HCT116 (cell line): ENCODE measurements at regions not wholly inside any gene's neighbourhood (a gene's known extent, or its start where the extent isn't known, plus 50 kb on each side); places are given as distances from the start of the nearest gene placed in this dataset.

ENCODE experiments used
- ATAC-seq: fragments of 200-7000 bp; cut with Tn5 transposase; 2 replicates; pipeline ENCODE4 v1.9.1; 2020; ENCODE audit warnings: mild to moderate bottlenecking, moderate library complexity
- BruUV-seq: library from RNA; stranded (reverse); fragments of 400-500 nt; replicated peaks from 2 replicates; lab custom pipeline; 2021; lab: Mats Ljungman, UMichigan
- CTCF ChIA-PET: fragments of 300-600 bp; sonication (Branson Sonifier 250); formaldehyde crosslinking; loops from one replicate; lab custom pipeline; 2021; ENCODE audit warnings: antibody characterized with exemption; lab: Charles Lee
- POLR2A ChIA-PET: fragments of 300-600, 350-600 bp; sonication (Branson Sonifier 250); formaldehyde crosslinking; loops from one replicate; lab custom pipeline; 2021; ENCODE audit warnings: antibody characterized with exemption; lab: Charles Lee
- RAD21 ChIA-PET, 2 experiments: fragments of 300-600 bp; sonication (Branson Sonifier 250); formaldehyde crosslinking; loops; one replicate each; lab custom pipeline; 2023; ENCODE audit warnings: low total read pairs in 2 of 2; ENCODE audit not compliant: uncharacterized antibody in 2 of 2, unreplicated experiment in 2 of 2, low non-redundant PET in 1 of 2; lab: Charles Lee
- DNase-seq: peaks from one replicate; pipeline ENCODE4 v3.0.0-alpha.2; 2010; ENCODE audit warnings: low read depth, low spot score
- H2AFZ ChIP-seq: fragments of 200-600 bp; shearing (Covaris generic), sonication (generic); 2 replicates; pipeline ENCODE4 v1.6.1; 2017; ENCODE audit warnings: low read depth, mixed run types, mixed read lengths, antibody characterized with exemption, low read length; ENCODE audit not compliant: poor library complexity, severe bottlenecking
- H3K27ac ChIP-seq: 2 replicates; pipeline ENCODE4 v1.5.1; 2012; ENCODE audit warnings: low read depth, low read length
- H3K27me3 ChIP-seq: fragments of 200-600 bp; sonication (generic); 2 replicates; pipeline ENCODE4 v1.6.1; 2016; ENCODE audit warnings: mixed run types, low read length, mixed read lengths; ENCODE audit not compliant: insufficient read depth
- H3K36me3 ChIP-seq, 2 experiments: fragments of 200-500 bp in 1 of 2; fragments of 200-600 bp in 1 of 2; sonication (Bioruptor generic) in 1 of 2; sonication (generic) in 1 of 2; 2 replicates each; pipeline versions ENCODE4 v1.5.1 to v1.6.1; 2014 to 2016; ENCODE audit warnings: low read length in 2 of 2, inconsistent platforms in 1 of 2, mixed read lengths in 1 of 2, mixed run types in 1 of 2; ENCODE audit not compliant: insufficient read depth in 2 of 2, control insufficient read depth in 1 of 2
- H3K4me1 ChIP-seq, 2 experiments: fragments of 200-600 bp in 1 of 2; sonication (generic) in 1 of 2; 2 replicates each; pipeline versions ENCODE4 v1.5.1 to v1.6.1; 2012 to 2017; ENCODE audit warnings: low read length in 2 of 2, inconsistent platforms in 1 of 2, mild to moderate bottlenecking in 1 of 2, mixed read lengths in 1 of 2, mixed run types in 1 of 2, moderate library complexity in 1 of 2; ENCODE audit not compliant: insufficient read depth in 2 of 2, control insufficient read depth in 1 of 2
- H3K4me2 ChIP-seq: fragments of 200-600 bp; sonication (generic); 2 replicates; pipeline ENCODE4 v1.6.1; 2017; ENCODE audit warnings: mixed run types, low read length, mixed read lengths
- H3K4me3 ChIP-seq, 2 experiments: fragments of 200-600 bp in 1 of 2; sonication (generic) in 1 of 2; replicated peaks in 1 of 2; 2 replicates each; pipeline ENCODE4 v1.5.1; 2011 to 2016; ENCODE audit warnings: low read length in 2 of 2, control low read depth in 1 of 2, low read depth in 1 of 2, mild to moderate bottlenecking in 1 of 2, mixed read lengths in 1 of 2, mixed run types in 1 of 2
- H3K79me2 ChIP-seq: fragments of 200-600 bp; sonication (generic); 2 replicates; pipeline ENCODE4 v1.6.1; 2017; ENCODE audit warnings: mild to moderate bottlenecking, mixed run types, low read length, moderate library complexity, mixed read lengths; ENCODE audit not compliant: insufficient read depth
- H3K9ac ChIP-seq: fragments of 200-600 bp; sonication (generic); 2 replicates; pipeline ENCODE4 v1.6.1; 2016; ENCODE audit warnings: low read length, mixed read lengths
- H3K9me2 ChIP-seq: fragments of 200-600 bp; sonication (generic), shearing (Covaris generic); 2 replicates; pipeline ENCODE4 v1.6.1; 2017; ENCODE audit warnings: mixed run types, mild to moderate bottlenecking, moderate library complexity; ENCODE audit not compliant: insufficient read depth
- H3K9me3 ChIP-seq, 2 experiments: fragments of 200-500 bp in 1 of 2; fragments of 200-600 bp in 1 of 2; sonication (Bioruptor generic) in 1 of 2; sonication (generic) in 1 of 2; 2 replicates each; pipeline ENCODE4 v1.6.1; 2014 to 2017; ENCODE audit warnings: low read length in 2 of 2, mixed read lengths in 2 of 2, inconsistent platforms in 1 of 2, low read depth in 1 of 2, mild to moderate bottlenecking in 1 of 2, mixed run types in 1 of 2, moderate library complexity in 1 of 2; ENCODE audit not compliant: control insufficient read depth in 1 of 2, insufficient read depth in 1 of 2
- H4K20me1 ChIP-seq: fragments of 200-600 bp; sonication (generic), shearing (Covaris generic); 2 replicates; pipeline ENCODE4 v1.6.1; 2017; ENCODE audit warnings: mixed run types, mild to moderate bottlenecking, moderate library complexity; ENCODE audit not compliant: insufficient read depth
- CBX3 ChIP-seq: IDR thresholded peaks from 2 replicates; pipeline ENCODE4 v1.6.1; 2012; ENCODE audit warnings: low read depth
- CEBPB ChIP-seq: IDR thresholded peaks from 2 replicates; pipeline ENCODE4 v1.6.1; 2012; ENCODE audit warnings: low read depth
- EGR1 ChIP-seq: IDR thresholded peaks from 2 replicates; pipeline ENCODE4 v1.6.1; 2012; ENCODE audit warnings: low read depth
- ELF1 ChIP-seq: IDR thresholded peaks from 2 replicates; pipeline ENCODE4 v1.6.1; 2012; ENCODE audit warnings: low read depth, borderline replicate concordance
- EZH2 ChIP-seq: fragments of 200-600 bp; sonication (generic); IDR thresholded peaks from 2 replicates; pipeline ENCODE4 v1.6.1; 2017; ENCODE audit warnings: antibody characterized with exemption, mixed run types
- EZH2phosphoT487 ChIP-seq: fragments of 200-600 bp; IDR thresholded peaks from 2 replicates; pipeline ENCODE4 v1.6.1; 2018; ENCODE audit warnings: antibody characterized with exemption, borderline replicate concordance
- FOSL1 ChIP-seq: IDR thresholded peaks from 2 replicates; pipeline ENCODE4 v1.6.1; 2012; ENCODE audit warnings: low read depth
- SIN3A ChIP-seq: IDR thresholded peaks from 2 replicates; pipeline ENCODE4 v1.6.1; 2012; ENCODE audit warnings: low read depth
- SP1 ChIP-seq: IDR thresholded peaks from 2 replicates; pipeline ENCODE4 v1.6.1; 2012; ENCODE audit warnings: low read depth
- SRF ChIP-seq: IDR thresholded peaks from 2 replicates; pipeline ENCODE4 v1.6.1; 2012; ENCODE audit warnings: low read depth
- TCF7L2 ChIP-seq: IDR thresholded peaks from 2 replicates; pipeline ENCODE4 v1.7.0; 2011; ENCODE audit warnings: borderline replicate concordance, inconsistent platforms; ENCODE audit not compliant: insufficient read depth, insufficient read length; ENCODE audit errors: extremely low read depth
- YY1 ChIP-seq: IDR thresholded peaks from 2 replicates; pipeline ENCODE4 v1.6.1; 2011; ENCODE audit warnings: low read length, low read depth, moderate library complexity, mild to moderate bottlenecking; ENCODE audit not compliant: insufficient replicate concordance; ENCODE audit errors: extremely low read depth
- ZFX ChIP-seq: fragments of 450-650 bp; IDR thresholded peaks from 2 replicates; pipeline ENCODE4 v1.6.1; 2017
- ZNF274 ChIP-seq: fragments of 200-500 bp; sonication (Bioruptor generic); IDR thresholded peaks from 2 replicates; pipeline ENCODE4 v1.6.1; 2014; ENCODE audit warnings: mild to moderate bottlenecking, low read depth, low read length, inconsistent platforms
- intact Hi-C: fragments of 100-400 bp; cut with micrococcal nuclease; formaldehyde crosslinking; loops from 2 replicates; pipeline ENCODE4 v1.10.0; 2022
- TF ChIP-seq, protein P1 (sequence below), 3 experiments: fragments of 200-600 bp in 1 of 3; sonication (generic) in 1 of 3; IDR thresholded peaks in 2 of 3; conservative IDR thresholded peaks in 1 of 3; 2 replicates each; pipeline ENCODE4 v1.5.1; 2012 to 2017; ENCODE audit warnings: low read depth in 2 of 3, low read length in 2 of 3, antibody characterized with exemption in 1 of 3, borderline replicate concordance in 1 of 3, control low read depth in 1 of 3, mild to moderate bottlenecking in 1 of 3, mixed read lengths in 1 of 3, mixed run types in 1 of 3, moderate library complexity in 1 of 3; ENCODE audit not compliant: insufficient read depth in 1 of 3
- TF ChIP-seq, protein P2 (sequence below): IDR thresholded peaks from 2 replicates; pipeline ENCODE4 v1.6.1; 2012
- TF ChIP-seq, protein P3 (sequence below): IDR thresholded peaks from 2 replicates; pipeline ENCODE4 v1.6.1; 2012; ENCODE audit warnings: low read depth

DNA sequence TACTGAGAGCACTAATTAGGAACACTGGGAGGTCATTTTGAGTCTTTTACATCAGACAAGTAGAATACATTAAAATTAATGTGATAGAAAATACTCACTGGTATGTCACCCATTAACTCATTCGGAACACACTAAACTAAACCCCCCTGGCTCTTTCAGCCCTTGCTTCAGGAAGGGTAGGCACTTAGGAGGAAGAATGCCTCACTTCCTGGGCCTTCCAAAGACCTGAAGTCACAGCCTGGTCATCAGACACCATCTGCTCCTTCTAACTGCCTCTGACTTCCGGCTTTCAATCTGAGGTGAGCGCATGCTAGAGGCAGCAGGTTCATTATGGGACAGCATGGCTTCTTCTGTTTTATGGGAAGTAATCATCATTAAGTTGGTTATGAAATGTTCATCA, 451.4 kb downstream of the PID1 start:
- ATAC-seq (no peak), DNase-seq (no peak)
- H3K9me3 ChIP-seq: no peaks in the 10 kb centered on the region
- CTCF ChIA-PET: no interaction called here
- POLR2A ChIA-PET: no interaction called here
- intact Hi-C loops: no loop called here
- no peak overlapping the region for H3K9ac ChIP-seq
- no peaks in the 10 kb centered on the region for H3K79me2 ChIP-seq
- H3K27me3 ChIP-seq: no peaks in the 10 kb centered on the region
- H3K4me2 ChIP-seq: no peak overlapping the region
- BruUV-seq: no TSS peak
- no peak for TF ChIP-seq TCF7L2
- no peak for TF ChIP-seq SP1
- TF ChIP-seq YY1: no peak
- no peak for TF ChIP-seq EGR1
- TF ChIP-seq, protein P1, sequence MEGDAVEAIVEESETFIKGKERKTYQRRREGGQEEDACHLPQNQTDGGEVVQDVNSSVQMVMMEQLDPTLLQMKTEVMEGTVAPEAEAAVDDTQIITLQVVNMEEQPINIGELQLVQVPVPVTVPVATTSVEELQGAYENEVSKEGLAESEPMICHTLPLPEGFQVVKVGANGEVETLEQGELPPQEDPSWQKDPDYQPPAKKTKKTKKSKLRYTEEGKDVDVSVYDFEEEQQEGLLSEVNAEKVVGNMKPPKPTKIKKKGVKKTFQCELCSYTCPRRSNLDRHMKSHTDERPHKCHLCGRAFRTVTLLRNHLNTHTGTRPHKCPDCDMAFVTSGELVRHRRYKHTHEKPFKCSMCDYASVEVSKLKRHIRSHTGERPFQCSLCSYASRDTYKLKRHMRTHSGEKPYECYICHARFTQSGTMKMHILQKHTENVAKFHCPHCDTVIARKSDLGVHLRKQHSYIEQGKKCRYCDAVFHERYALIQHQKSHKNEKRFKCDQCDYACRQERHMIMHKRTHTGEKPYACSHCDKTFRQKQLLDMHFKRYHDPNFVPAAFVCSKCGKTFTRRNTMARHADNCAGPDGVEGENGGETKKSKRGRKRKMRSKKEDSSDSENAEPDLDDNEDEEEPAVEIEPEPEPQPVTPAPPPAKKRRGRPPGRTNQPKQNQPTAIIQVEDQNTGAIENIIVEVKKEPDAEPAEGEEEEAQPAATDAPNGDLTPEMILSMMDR (IDR thresholded peaks at IDR 0.05 in 2 of 3, conservative IDR thresholded peaks at IDR 0.05 in 1 of 3; ENCODE audit: borderline replicate concordance in 1 of 3, insufficient read depth in 1 of 3, low read depth in 2 of 3, low read length in 2 of 3): no peak
- no peak for TF ChIP-seq ELF1
- TF ChIP-seq SIN3A: no peak
- TF ChIP-seq EZH2: no peak
- TF ChIP-seq, protein P2, sequence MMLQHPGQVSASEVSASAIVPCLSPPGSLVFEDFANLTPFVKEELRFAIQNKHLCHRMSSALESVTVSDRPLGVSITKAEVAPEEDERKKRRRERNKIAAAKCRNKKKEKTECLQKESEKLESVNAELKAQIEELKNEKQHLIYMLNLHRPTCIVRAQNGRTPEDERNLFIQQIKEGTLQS: no peak
- TF ChIP-seq EZH2phosphoT487: no peak
- no peak for TF ChIP-seq CEBPB
- no peak for TF ChIP-seq SRF
- no peak for TF ChIP-seq ZFX
- TF ChIP-seq, protein P3, sequence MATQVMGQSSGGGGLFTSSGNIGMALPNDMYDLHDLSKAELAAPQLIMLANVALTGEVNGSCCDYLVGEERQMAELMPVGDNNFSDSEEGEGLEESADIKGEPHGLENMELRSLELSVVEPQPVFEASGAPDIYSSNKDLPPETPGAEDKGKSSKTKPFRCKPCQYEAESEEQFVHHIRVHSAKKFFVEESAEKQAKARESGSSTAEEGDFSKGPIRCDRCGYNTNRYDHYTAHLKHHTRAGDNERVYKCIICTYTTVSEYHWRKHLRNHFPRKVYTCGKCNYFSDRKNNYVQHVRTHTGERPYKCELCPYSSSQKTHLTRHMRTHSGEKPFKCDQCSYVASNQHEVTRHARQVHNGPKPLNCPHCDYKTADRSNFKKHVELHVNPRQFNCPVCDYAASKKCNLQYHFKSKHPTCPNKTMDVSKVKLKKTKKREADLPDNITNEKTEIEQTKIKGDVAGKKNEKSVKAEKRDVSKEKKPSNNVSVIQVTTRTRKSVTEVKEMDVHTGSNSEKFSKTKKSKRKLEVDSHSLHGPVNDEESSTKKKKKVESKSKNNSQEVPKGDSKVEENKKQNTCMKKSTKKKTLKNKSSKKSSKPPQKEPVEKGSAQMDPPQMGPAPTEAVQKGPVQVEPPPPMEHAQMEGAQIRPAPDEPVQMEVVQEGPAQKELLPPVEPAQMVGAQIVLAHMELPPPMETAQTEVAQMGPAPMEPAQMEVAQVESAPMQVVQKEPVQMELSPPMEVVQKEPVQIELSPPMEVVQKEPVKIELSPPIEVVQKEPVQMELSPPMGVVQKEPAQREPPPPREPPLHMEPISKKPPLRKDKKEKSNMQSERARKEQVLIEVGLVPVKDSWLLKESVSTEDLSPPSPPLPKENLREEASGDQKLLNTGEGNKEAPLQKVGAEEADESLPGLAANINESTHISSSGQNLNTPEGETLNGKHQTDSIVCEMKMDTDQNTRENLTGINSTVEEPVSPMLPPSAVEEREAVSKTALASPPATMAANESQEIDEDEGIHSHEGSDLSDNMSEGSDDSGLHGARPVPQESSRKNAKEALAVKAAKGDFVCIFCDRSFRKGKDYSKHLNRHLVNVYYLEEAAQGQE: no peak
- TF ChIP-seq CBX3: no peak
- TF ChIP-seq FOSL1: no peak
- TF ChIP-seq ZNF274: no peak
- H3K4me1 ChIP-seq: no peaks in the 10 kb centered on the region
- RAD21 ChIA-PET: no interaction called here
- H3K4me3 ChIP-seq: no peak overlapping the region
- H3K27ac ChIP-seq: no peak overlapping the region
- no peaks in the 10 kb centered on the region for H3K9me2 ChIP-seq
- no peaks in the 10 kb centered on the region; a peak in 1 of 4 replicates for H3K36me3 ChIP-seq
- H2AFZ ChIP-seq: no peak overlapping the region
- H4K20me1 ChIP-seq: no peaks in the 10 kb centered on the region
